Fibroblast of peridontal ligament (primary cell): ENCODE measurements at regions not wholly inside any gene's neighbourhood (a gene's known extent, or its start where the extent isn't known, plus 50 kb on each side); places are given as distances from the start of the nearest gene placed in this dataset.

Experiments used
- DNase-seq: peaks from one replicate; pipeline ENCODE4 v3.0.0-alpha.2; 2010; ENCODE audit errors: extremely low read depth

DNA sequence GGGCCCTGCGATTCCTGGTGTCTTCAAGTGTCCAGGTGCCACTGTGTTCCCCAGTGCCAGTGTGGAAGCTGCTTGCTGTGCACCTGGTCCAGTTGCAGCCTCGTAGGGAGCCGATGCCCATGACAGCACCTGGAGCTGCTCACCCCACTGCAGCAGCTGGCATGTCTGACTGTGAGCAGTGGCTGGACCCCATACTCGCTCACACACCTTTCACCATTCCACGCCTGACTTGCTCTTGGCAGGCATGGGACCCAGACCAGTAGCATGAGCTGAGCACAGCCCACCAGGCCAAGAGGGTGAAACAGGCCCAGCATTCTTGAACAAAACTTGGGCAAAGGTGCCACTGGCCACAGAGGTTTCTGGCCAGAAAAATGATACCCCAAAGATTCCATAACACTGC, 124.5 kb upstream of the THY1 start:
- DNase-seq = no peak

GRCh38 chr11:119545978-119546915, 123.3 kb upstream of the THY1 start:
- DNase-seq = no peak

- DNase-seq = no peak
These were observed 117.6 kb upstream of the THY1 start for GRCh38 chr11:119540370-119541125.

- DNase-seq = no peak
These were observed 116.6 kb upstream of the THY1 start for GRCh38 chr11:119539583-119539982.

DNA sequence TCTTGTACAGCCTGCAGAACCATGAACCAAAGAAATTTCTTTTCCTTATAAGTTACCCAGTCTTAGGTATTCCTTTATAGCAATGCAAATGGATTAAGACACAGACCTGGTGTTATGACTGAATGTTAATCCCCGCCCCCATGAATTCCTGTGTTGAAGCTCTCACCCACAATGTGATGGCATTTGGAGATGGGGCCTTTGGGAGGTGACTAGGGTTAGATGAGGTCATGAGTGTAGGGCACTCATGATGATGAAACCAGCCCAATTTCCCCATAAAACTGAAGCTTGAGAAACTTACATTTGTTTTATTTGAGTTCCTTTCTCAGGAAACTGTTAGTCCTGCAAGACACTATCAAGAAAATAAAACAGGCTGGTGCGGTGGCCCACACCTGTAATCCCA, 115.8 kb upstream of the THY1 start:
- peak; percentile 11 for DNase-seq

DNA sequence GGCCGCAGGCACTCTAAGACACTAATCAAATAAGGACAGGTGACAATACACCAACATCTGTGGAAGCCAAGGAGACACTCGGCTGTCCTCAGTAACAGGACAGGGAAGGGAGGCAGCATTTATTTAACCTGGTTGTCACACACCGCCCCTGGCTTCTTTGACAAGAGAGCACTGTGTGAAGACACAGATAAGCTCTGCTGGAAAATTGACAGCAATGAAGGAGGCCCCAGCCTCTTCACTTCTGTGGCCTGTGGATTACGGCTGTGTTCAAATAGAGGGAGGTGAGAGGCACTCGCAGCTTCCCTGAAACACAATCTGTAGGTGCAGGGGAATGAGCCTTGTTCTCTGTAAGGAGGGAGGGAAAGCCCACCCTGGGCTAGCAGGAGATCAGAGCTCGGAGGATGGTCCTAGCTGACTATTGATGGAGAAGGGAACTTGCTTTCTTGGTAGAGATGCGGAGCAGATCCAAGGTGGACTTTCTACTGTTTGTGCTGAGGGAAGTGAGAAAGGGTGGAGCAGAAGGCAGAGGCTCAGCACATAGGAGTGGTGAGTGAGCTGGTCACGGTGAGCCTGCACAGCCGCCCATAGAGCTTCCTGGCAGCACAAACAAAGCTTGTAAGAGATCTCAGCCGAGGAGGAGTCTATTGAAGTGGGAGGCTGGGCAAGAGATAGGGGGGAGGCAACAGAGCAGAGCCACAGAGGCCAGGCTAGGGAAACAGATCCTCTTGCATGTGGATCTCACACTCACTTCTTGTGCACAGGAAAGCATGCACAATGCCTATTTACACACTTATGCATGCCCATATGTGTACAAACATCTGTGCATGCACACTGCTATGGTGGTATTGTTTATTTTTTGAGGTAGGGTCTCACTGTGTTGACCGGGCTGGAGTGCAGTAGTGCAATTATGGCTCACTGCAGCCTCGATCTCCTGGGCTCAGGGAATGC, 114.6 kb upstream of the THY1 start:
- no peak for DNase-seq

- no peak for DNase-seq
These were observed 113.8 kb upstream of the THY1 start for GRCh38 chr11:119536801-119537200.

- DNase-seq = peak; percentile 55
These were observed 111.2 kb upstream of the THY1 start for GRCh38 chr11:119533921-119534736.

- DNase-seq = no peak
These were observed 110.5 kb upstream of the THY1 start for GRCh38 chr11:119533462-119533861.

DNA sequence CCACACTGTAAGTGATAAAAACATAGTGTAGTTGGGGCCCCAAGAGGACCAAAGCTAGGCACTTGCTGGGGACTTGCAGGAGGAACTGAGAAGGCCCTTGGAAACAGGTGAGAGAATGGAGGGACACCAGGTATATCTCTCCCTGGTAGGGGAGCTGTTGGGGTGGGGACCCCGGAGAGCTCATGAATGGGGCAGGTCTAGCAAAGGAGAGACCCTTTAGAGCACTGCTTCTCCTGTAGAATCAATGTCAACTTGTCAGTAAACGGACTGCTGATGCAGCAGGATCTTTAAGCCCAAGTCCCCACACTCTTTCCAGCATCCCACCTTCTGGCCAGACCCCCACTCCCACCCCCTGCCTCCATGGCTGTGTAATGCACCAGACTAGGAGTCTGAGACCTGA, 109.6 kb upstream of the THY1 start:
- DNase-seq = no peak

DNA sequence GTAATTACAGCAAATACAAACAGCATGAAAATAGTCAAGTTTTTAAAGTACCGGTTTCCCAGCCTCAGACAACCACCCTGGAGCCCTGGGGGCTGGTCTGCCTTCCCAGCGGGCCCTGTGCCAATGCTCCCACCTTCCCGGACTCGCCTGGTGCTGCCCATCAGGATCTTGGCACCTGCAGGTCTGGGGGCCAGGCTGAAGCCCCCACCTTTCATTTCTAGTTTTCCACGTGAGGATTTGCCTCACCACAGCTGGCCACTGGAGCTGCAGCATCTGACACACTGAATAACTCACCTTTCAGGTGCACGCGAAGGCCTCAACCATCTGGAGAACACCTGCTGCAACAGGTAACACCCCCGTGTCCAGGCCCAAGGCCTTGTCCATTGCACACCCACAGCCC, 108.7 kb upstream of the THY1 start:
- DNase-seq = no peak

DNA sequence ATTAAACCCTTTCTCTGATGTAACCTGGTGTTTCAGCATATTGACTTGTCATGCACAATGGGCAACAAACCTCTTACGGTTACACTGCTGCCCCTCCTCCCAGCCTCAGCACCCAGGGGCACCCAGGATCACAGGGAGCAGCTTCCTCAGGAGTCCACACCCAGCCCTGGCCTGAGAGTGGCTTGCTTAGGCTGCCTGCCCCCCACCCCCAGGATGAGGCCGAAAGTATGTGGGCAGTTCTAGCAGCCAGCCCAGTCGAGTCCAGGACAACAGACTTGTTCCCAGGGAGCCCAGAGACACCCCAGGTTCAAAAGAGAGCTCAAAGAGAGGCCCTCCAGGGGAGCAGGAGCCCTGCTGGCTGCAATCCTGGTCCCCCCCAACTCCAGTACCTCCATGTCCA, 108.1 kb upstream of the THY1 start:
- DNase-seq = no peak

DNA sequence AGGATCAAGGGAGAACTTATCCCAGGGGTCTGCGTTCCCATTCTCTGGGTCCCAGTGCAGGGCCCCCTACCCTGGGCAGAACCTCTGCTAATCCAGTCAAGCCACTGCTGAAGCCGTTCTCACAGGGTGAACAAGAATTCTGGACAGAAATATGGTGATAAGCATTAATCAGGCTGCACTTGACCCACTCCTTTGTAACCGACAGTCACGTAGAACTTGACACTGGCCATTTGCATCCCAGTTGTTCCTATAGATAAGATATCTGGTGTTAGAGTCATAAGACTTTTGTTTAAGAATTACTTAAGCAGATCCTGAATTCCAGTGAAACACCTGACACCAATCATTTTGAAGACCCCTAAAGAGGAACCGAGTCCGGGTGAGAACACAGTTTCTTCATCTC, 107.5 kb upstream of the THY1 start:
- DNase-seq = no peak

- DNase-seq = no peak
These were observed 107.0 kb upstream of the THY1 start for GRCh38 chr11:119529936-119530335.

DNA sequence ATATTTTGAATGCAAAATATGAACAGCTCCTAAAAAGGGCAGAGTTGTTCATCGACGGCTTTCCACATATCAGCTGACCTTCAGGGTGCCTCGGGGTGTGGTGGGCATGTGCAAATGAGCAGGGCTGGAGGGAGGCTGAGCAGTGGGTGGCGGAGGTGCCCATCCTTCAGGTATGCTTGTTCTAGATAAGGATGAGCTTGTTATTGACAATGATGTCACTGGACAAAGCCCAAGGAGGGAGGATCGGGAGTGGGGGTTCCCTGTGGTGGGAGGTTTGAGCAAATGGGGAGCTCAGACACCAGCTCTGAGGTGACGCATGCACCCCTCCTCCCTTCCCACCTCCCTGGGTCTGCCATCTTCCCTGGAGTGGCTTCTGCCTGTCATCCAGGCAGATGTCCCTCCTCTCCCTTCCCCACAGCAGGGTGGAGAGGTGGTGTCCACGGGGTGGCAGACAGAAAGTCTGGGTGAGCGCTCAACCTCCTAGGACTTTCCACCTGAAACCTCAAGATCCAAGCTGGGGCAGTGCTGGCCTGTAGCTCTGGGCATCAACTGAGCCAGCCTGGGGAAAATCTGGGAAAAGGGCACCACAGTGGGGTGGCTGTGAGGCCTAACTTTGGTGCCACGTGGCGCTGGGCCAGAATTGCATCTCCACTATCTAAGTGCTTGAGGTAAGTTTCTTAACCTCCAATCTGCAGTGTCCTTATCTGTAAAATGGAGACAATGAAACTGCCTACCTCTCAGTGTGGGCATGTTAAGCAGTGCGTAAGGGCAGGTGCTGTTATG, 106.3 kb upstream of the THY1 start:
- no peak for DNase-seq

GRCh38 chr11:119525867-119526196, 102.9 kb upstream of the THY1 start:
- no peak for DNase-seq

GRCh38 chr11:119525180-119525866, 102.4 kb upstream of the THY1 start:
- no peak for DNase-seq

- DNase-seq = no peak
These were observed 100.7 kb upstream of the THY1 start for GRCh38 chr11:119523539-119524157.

DNA sequence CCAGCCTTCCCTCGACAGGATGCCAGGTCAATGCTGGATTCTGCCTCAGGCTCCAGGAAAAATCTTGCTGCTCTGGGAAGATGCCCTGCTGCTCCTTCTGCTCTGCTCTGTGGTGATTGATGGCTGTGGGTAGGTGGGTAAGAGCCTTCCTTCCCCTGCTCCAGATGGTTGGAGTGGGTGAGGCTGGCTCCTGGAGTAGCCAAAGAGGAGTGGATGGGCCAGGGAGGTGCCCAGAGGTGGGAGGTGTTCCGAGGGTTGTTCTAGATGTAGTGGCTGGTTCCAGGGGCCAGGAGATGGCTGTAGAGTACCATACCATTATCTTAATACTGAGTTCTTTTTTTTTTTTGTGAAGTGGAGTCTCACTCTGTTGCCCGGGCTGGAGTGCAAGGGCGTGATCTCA, 99.6 kb upstream of the THY1 start:
- no peak for DNase-seq
